HEK293T (cell line): ENCODE measurements at regions not wholly inside any gene's neighbourhood (a gene's known extent, or its start where the extent isn't known, plus 50 kb on each side); places are given as distances from the start of the nearest gene placed in this dataset.

Source experiments
- ARNT ChIP-seq: fragments of 450-650 bp; IDR thresholded peaks from 2 replicates; pipeline ENCODE4 v1.6.1; 2017; ENCODE audit warnings: mild to moderate bottlenecking
- BHLHE40 ChIP-seq: fragments of 450-650 bp; IDR thresholded peaks from 2 replicates; pipeline ENCODE4 v1.6.1; 2016; ENCODE audit warnings: mild to moderate bottlenecking, moderate library complexity, borderline replicate concordance
- CTBP1 ChIP-seq: fragments of 450-650 bp; IDR thresholded peaks from 2 replicates; pipeline ENCODE4 v1.6.1; 2016; ENCODE audit warnings: borderline replicate concordance
- ELF4 ChIP-seq: fragments of 450-650 bp; IDR thresholded peaks from 2 replicates; pipeline ENCODE4 v1.6.1; 2017; ENCODE audit warnings: antibody characterized with exemption
- FOXA1 ChIP-seq: fragments of 450-650 bp; IDR thresholded peaks from 2 replicates; pipeline ENCODE4 v1.6.1; 2016; ENCODE audit warnings: mild to moderate bottlenecking
- FOXK2 ChIP-seq: fragments of 450-650 bp; IDR thresholded peaks from 2 replicates; pipeline ENCODE4 v1.6.1; 2016; ENCODE audit warnings: mild to moderate bottlenecking
- FOXM1 ChIP-seq: fragments of 450-650 bp; IDR thresholded peaks from 2 replicates; pipeline ENCODE4 v1.6.1; 2017; ENCODE audit warnings: mild to moderate bottlenecking, borderline replicate concordance
- HDGF ChIP-seq: fragments of 450-650 bp; IDR thresholded peaks from 2 replicates; pipeline ENCODE4 v1.6.1; 2017; ENCODE audit warnings: antibody characterized with exemption, borderline replicate concordance
- NFRKB ChIP-seq: fragments of 450-650 bp; IDR thresholded peaks from 2 replicates; pipeline ENCODE4 v1.6.1; 2016; ENCODE audit warnings: mild to moderate bottlenecking, moderate library complexity
- SP1 ChIP-seq: fragments of 450-650 bp; IDR thresholded peaks from 2 replicates; pipeline ENCODE4 v1.6.1; 2017
- SUZ12 ChIP-seq: fragments of 450-650 bp; IDR thresholded peaks from 2 replicates; pipeline ENCODE4 v1.6.1; 2016; ENCODE audit warnings: mild to moderate bottlenecking
- TARDBP ChIP-seq: fragments of 450-650 bp; IDR thresholded peaks from 2 replicates; pipeline ENCODE4 v1.6.1; 2016
- TF ChIP-seq, protein P1 (sequence below): fragments of 450-650 bp; IDR thresholded peaks from 2 replicates; pipeline ENCODE4 v1.6.1; 2016

- TF ChIP-seq FOXA1 (no peak), CTBP1 (no peak), FOXK2 (no peak), BHLHE40 (no peak), FOXM1 (no peak), SP1 (no peak), ARNT (no peak), NFRKB (no peak), ELF4 (no peak), TARDBP (no peak), SUZ12 (no peak), HDGF (no peak)
- TF ChIP-seq, protein P1, sequence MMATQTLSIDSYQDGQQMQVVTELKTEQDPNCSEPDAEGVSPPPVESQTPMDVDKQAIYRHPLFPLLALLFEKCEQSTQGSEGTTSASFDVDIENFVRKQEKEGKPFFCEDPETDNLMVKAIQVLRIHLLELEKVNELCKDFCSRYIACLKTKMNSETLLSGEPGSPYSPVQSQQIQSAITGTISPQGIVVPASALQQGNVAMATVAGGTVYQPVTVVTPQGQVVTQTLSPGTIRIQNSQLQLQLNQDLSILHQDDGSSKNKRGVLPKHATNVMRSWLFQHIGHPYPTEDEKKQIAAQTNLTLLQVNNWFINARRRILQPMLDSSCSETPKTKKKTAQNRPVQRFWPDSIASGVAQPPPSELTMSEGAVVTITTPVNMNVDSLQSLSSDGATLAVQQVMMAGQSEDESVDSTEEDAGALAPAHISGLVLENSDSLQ = no peak
Observed at GRCh38 chr3:72200332-72200731, 415.4 kb upstream of the PROK2 start.
